DND-41 (cell line): ENCODE measurements at regions not wholly inside any gene's neighbourhood (a gene's known extent, or its start where the extent isn't known, plus 50 kb on each side); places are given as distances from the start of the nearest gene placed in this dataset.

Experiments
- CTCF ChIP-seq: IDR thresholded peaks from 2 replicates; pipeline ENCODE4 v1.5.1; 2012; ENCODE audit warnings: borderline replicate concordance, low read length, moderate library complexity, mild to moderate bottlenecking; ENCODE audit not compliant: poor library complexity, severe bottlenecking; ENCODE audit errors: extremely low read depth
- EZH2 ChIP-seq: IDR thresholded peaks from 3 replicates; pipeline ENCODE4 v1.6.1; 2012; ENCODE audit warnings: borderline replicate concordance, low read depth, mild to moderate bottlenecking, moderate library complexity, low read length, inconsistent platforms; ENCODE audit not compliant: severe bottlenecking

GRCh38 chr18:33914399-33914798, 310.3 kb downstream of the NOL4 start:
- no peak for TF ChIP-seq CTCF
- TF ChIP-seq EZH2: no peak
